Astrocyte of the spinal cord (primary cell): ENCODE measurements at regions not wholly inside any gene's neighbourhood (a gene's known extent, or its start where the extent isn't known, plus 50 kb on each side); places are given as distances from the start of the nearest gene placed in this dataset.

Experiments used
- DNase-seq: peaks from one replicate; pipeline ENCODE4 v3.0.0; 2011; ENCODE audit warnings: low read depth, low spot score
- H3K4me3 ChIP-seq: 2 replicates; pipeline ENCODE4 v1.5.1; 2011; ENCODE audit warnings: low read depth, mild to moderate bottlenecking, low read length, moderate library complexity
- CTCF ChIP-seq: IDR thresholded peaks from 2 replicates; pipeline ENCODE4 v1.5.1; 2012; ENCODE audit warnings: low read depth, mild to moderate bottlenecking, low read length, inconsistent platforms
- in situ Hi-C: cut with HindIII; loops from 2 replicates; pipeline ENCODE4 v1.10.0; 2017; ENCODE audit warnings: low sequenced_read_pairs

GRCh38 chr1:47683401-47683800, 245.6 kb downstream of the FOXD2 start:
- no peak for DNase-seq
- in situ Hi-C loops, result no loop called here
- TF ChIP-seq CTCF, result no peak
- no peak overlapping the region for H3K4me3 ChIP-seq

- TF ChIP-seq CTCF, result no peak
- no peak for DNase-seq
- no peak overlapping the region for H3K4me3 ChIP-seq
- in situ Hi-C loops, result no loop called here
Measured at GRCh38 chr1:47684518-47684917, 246.7 kb downstream of the FOXD2 start.

GRCh38 chr1:47684964-47685762, 247.3 kb downstream of the FOXD2 start:
- H3K4me3 ChIP-seq, result no peak overlapping the region
- no peak for TF ChIP-seq CTCF
- DNase-seq, result peak; percentile 25
- in situ Hi-C loops, result no loop called here

- no peak for TF ChIP-seq CTCF
- DNase-seq, result no peak
- H3K4me3 ChIP-seq, result no peak overlapping the region
- in situ Hi-C loops, result no loop called here
Measured at GRCh38 chr1:47685763-47686066, 247.9 kb downstream of the FOXD2 start.

- no peak for TF ChIP-seq CTCF
- no peak for DNase-seq
- in situ Hi-C loops, result no loop called here
- no peak overlapping the region for H3K4me3 ChIP-seq
Measured at GRCh38 chr1:47686731-47687630, 249.1 kb downstream of the FOXD2 start.

- no peak overlapping the region for H3K4me3 ChIP-seq
- in situ Hi-C loops, result no loop called here
- DNase-seq, result no peak
- no peak for TF ChIP-seq CTCF
Measured at GRCh38 chr1:47687631-47688460, 250.0 kb downstream of the FOXD2 start.
